Progenitor cell of endocrine pancreas (in vitro differentiated cells): ENCODE measurements at regions not wholly inside any gene's neighbourhood (a gene's known extent, or its start where the extent isn't known, plus 50 kb on each side); places are given as distances from the start of the nearest gene placed in this dataset.

ENCODE experiments used
- DNase-seq: peaks from one replicate; pipeline ENCODE4 v3.0.0; 2021; ENCODE audit warnings: low spot score; ENCODE audit not compliant: unreplicated experiment
- H3K27ac Mint-ChIP-seq: 2 replicates; pipeline ENCODE4 v1.8.0; 2021; ENCODE audit warnings: mild to moderate bottlenecking, moderate library complexity, mixed read lengths
- H3K27me3 Mint-ChIP-seq: 2 replicates; pipeline ENCODE4 v1.8.0; 2021; ENCODE audit warnings: mixed read lengths
- H3K36me3 Mint-ChIP-seq: 2 replicates; pipeline ENCODE4 v1.8.0; 2022; ENCODE audit warnings: mixed read lengths; ENCODE audit not compliant: insufficient read depth
- H3K4me1 Mint-ChIP-seq: 2 replicates; pipeline ENCODE4 v1.8.0; 2021; ENCODE audit warnings: low read depth, mixed read lengths
- H3K4me3 Mint-ChIP-seq: 2 replicates; pipeline ENCODE4 v1.8.0; 2021; ENCODE audit warnings: low read depth, mild to moderate bottlenecking, moderate library complexity, mixed read lengths
- H3K9me3 Mint-ChIP-seq: 2 replicates; pipeline ENCODE4 v1.8.0; 2021; ENCODE audit warnings: low read depth, mixed read lengths
- CTCF ChIP-seq: fragments of 200-600 bp; sonication (generic); IDR thresholded peaks from one replicate; pipeline ENCODE4 v1.5.0; 2021; ENCODE audit warnings: antibody characterized with exemption, mild to moderate bottlenecking; ENCODE audit not compliant: unreplicated experiment

DNA sequence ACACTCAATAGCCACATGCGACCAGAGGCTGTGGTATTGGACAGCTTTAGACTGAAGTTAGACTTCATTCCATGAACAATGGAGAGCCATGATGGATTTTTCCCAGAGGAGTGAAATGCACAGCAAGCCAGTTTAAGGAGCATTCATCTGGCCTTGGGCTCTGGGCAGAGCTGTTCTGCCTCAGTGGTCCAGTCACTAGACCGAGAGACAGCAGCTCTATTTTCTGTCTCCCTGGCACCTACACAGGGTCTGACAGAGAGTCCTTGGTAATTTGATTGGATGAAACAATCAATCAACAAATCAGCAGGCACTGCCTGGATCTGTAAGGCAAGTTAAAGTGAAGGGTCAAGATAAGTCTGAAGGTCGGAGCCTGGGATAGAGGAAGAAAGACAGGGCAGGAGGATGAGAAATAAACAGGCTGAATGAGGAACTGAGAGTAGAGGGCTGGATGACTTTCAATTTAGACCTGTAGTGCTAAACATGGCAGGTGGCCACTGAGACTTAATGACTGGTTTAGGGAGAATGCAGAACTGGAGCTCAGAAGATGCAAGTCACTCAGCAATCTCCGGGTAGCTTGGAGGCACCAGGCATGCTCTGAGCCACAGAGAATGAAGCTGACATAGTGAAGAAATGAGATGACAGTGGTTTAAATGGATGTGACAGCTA lies 98.5 kb upstream of the SLC25A36 start:
- no peak for DNase-seq
- H3K36me3 Mint-ChIP-seq: no peaks in the 10 kb centered on the region
- H3K4me3 Mint-ChIP-seq: no peak overlapping the region
- H3K27ac Mint-ChIP-seq: no peak overlapping the region
- H3K4me1 Mint-ChIP-seq: no peaks in the 10 kb centered on the region
- H3K9me3 Mint-ChIP-seq: peaks cover 2% of the 10 kb centered on the region
- H3K27me3 Mint-ChIP-seq: peaks cover 14% of the 10 kb centered on the region
- TF ChIP-seq CTCF: no peak

- no peak overlapping the region for H3K4me3 Mint-ChIP-seq
Measured at GRCh38 chr3:140843656-140844055, 98.0 kb upstream of the SLC25A36 start.

GRCh38 chr3:140844072-140844471 lies 97.6 kb upstream of the SLC25A36 start:
- DNase-seq: no peak
- H3K36me3 Mint-ChIP-seq: no peaks in the 10 kb centered on the region

More at GRCh38 chr3:140843656-140844055, 98.0 kb upstream of the SLC25A36 start:
- no peak for DNase-seq
- Mint-ChIP-seq H3K36me3 (no peaks in the 10 kb centered on the region), H3K4me1 (no peaks in the 10 kb centered on the region), H3K27me3 (peaks cover 14% of the 10 kb centered on the region), H3K27ac (no peak overlapping the region), H3K9me3 (no peaks in the 10 kb centered on the region)
- TF ChIP-seq CTCF: no peak

GRCh38 chr3:140845882-140846281 lies 95.8 kb upstream of the SLC25A36 start:
- Mint-ChIP-seq H3K36me3 (no peaks in the 10 kb centered on the region), H3K27me3 (peaks cover 14% of the 10 kb centered on the region), H3K9me3 (no peaks in the 10 kb centered on the region), H3K4me1 (no peaks in the 10 kb centered on the region), H3K27ac (no peak overlapping the region), H3K4me3 (no peak overlapping the region)
- DNase-seq: no peak
- TF ChIP-seq CTCF: no peak

More at GRCh38 chr3:140844072-140844471, 97.6 kb upstream of the SLC25A36 start:
- Mint-ChIP-seq H3K27me3 (peaks cover 14% of the 10 kb centered on the region), H3K27ac (no peak overlapping the region), H3K4me3 (no peak overlapping the region), H3K4me1 (no peaks in the 10 kb centered on the region), H3K9me3 (no peaks in the 10 kb centered on the region)
- TF ChIP-seq CTCF: no peak

GRCh38 chr3:140848666-140849065 lies 93.0 kb upstream of the SLC25A36 start:
- no peak overlapping the region for H3K27ac Mint-ChIP-seq
- no peaks in the 10 kb centered on the region for H3K4me1 Mint-ChIP-seq
- DNase-seq: no peak
- no peak for TF ChIP-seq CTCF
- no peak overlapping the region for H3K4me3 Mint-ChIP-seq
- H3K36me3 Mint-ChIP-seq: no peaks in the 10 kb centered on the region
- H3K27me3 Mint-ChIP-seq: peaks cover 14% of the 10 kb centered on the region
- peaks cover 9% of the 10 kb centered on the region for H3K9me3 Mint-ChIP-seq
